Peyer's patch (tissue), 4 donors: ENCODE measurements at regions not wholly inside any gene's neighbourhood (a gene's known extent, or its start where the extent isn't known, plus 50 kb on each side); places are given as distances from the start of the nearest gene placed in this dataset.

Experiments
- DNase-seq, 3 donors: peaks; one replicate each; pipeline ENCODE4 v3.0.0-alpha.2; 2017 to 2019
- H3K27ac ChIP-seq, 4 donors: fragments of 200-600 bp; sonication (generic); one replicate each; pipeline ENCODE4 v1.5.1; 2016 to 2019
- H3K27me3 ChIP-seq, 2 donors: fragments of 200-600 bp; sonication (generic); one replicate each; pipeline ENCODE4 v1.5.1; 2019
- H3K36me3 ChIP-seq, 3 donors: fragments of 200-600 bp; sonication (generic); one replicate each; pipeline ENCODE4 v1.5.1; 2016 to 2019
- H3K4me1 ChIP-seq, 4 donors: fragments of 200-600 bp; sonication (generic); one replicate each; pipeline ENCODE4 v1.5.1; 2016 to 2019
- H3K4me3 ChIP-seq, 4 donors: fragments of 200-600 bp; sonication (generic); 1 replicate in 3 of 4; 2 replicates in 1 of 4; pipeline ENCODE4 v1.5.1; 2016 to 2019; ENCODE audit warnings: mild to moderate bottlenecking in 1 of 4
- H3K9me3 ChIP-seq, 4 donors: fragments of 200-600 bp; sonication (generic); one replicate each; pipeline ENCODE4 v1.5.1; 2016 to 2019; ENCODE audit warnings: mild to moderate bottlenecking in 1 of 4
- CTCF ChIP-seq, 6 experiments: fragments of 450-650 bp in 4 of 6; fragments of 200-600 bp in 2 of 6; sonication (generic) in 1 of 6; IDR thresholded peaks; one replicate each; pipeline ENCODE4 v1.5.1; 2017 to 2019; ENCODE audit warnings: antibody characterized with exemption in 6 of 6, mild to moderate bottlenecking in 3 of 6, moderate library complexity in 1 of 6
- POLR2A ChIP-seq, 2 donors: fragments of 450-650 bp; IDR thresholded peaks; one replicate each; pipeline ENCODE4 v1.5.1; 2017; ENCODE audit warnings: antibody characterized with exemption in 2 of 2, mild to moderate bottlenecking in 2 of 2, moderate library complexity in 2 of 2

GRCh38 chr12:106010741-106011140, 128.0 kb downstream of the NUAK1 start:
- no peak overlapping the region for H3K4me3 ChIP-seq
- H3K27me3 ChIP-seq, result no peaks in the 10 kb centered on the region
- TF ChIP-seq POLR2A (IDR thresholded peaks at IDR 0.05), result no peak
- no peak for TF ChIP-seq CTCF (IDR thresholded peaks at IDR 0.05)
- no peaks in the 10 kb centered on the region for H3K36me3 ChIP-seq
- H3K4me1 ChIP-seq, result no peaks in the 10 kb centered on the region
- no peak for DNase-seq
- H3K9me3 ChIP-seq, result no peaks in the 10 kb centered on the region
- H3K27ac ChIP-seq, result no peak overlapping the region
